ENCODE measurements at regions not wholly inside any gene's neighbourhood (a gene's known extent, or its start where the extent isn't known, plus 50 kb on each side); places are given as distances from the start of the nearest gene placed in this dataset.

DNA sequence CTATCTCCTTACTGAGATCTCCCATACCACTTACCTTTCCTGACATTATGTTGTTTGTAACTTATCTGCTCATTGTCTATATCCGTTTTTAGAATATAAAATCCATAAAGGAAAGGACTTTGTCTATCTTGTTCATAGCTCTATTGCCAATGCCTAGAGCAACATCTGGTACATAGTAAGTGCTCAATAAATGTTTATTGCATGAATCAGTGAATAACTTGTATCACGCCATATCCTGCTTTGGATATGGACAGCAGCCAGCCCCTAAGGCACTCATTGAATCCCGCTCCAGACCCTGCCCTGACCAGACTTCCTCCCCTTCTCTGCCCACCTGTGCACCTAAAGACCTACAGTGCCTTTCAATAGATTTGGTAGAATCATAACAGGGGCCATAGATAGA, 298.1 kb upstream of the PLXNA2 start:
- TF ChIP-seq, protein P1, sequence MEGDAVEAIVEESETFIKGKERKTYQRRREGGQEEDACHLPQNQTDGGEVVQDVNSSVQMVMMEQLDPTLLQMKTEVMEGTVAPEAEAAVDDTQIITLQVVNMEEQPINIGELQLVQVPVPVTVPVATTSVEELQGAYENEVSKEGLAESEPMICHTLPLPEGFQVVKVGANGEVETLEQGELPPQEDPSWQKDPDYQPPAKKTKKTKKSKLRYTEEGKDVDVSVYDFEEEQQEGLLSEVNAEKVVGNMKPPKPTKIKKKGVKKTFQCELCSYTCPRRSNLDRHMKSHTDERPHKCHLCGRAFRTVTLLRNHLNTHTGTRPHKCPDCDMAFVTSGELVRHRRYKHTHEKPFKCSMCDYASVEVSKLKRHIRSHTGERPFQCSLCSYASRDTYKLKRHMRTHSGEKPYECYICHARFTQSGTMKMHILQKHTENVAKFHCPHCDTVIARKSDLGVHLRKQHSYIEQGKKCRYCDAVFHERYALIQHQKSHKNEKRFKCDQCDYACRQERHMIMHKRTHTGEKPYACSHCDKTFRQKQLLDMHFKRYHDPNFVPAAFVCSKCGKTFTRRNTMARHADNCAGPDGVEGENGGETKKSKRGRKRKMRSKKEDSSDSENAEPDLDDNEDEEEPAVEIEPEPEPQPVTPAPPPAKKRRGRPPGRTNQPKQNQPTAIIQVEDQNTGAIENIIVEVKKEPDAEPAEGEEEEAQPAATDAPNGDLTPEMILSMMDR (IDR thresholded peaks at IDR 0.05; ENCODE audit: insufficient read depth, missing control alignments) = no peak
- DNase-seq (ENCODE audit: insufficient read length, low spot score) = no peak
- FAIRE-seq = no peak

DNA sequence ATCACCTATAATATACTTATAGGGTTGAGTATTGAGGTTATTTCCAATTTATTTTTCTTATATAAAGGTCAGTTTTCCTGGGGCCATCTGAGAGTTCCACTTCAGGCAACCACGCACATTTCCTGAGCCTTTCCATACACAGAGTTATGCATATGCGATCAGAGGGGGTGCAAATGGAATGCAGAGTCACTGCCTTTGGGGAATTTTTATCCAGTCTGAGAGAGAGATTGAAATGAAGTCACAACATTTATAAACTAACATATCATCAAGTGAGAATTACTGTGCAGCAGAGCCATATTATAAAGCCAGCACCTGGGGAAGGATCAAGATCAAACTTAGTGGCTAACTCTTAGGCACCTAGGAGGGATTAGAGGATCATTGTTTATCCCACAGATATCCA, 299.9 kb upstream of the PLXNA2 start:
- DNase-seq (ENCODE audit: insufficient read length, low spot score) = no peak
- TF ChIP-seq, protein P1 (IDR thresholded peaks at IDR 0.05; ENCODE audit: insufficient read depth, missing control alignments) = no peak
- FAIRE-seq = no peak

GRCh38 chr1:208544794-208545193, 300.6 kb upstream of the PLXNA2 start:
- TF ChIP-seq, protein P1 (IDR thresholded peaks at IDR 0.05; ENCODE audit: insufficient read depth, missing control alignments) = no peak
- DNase-seq (ENCODE audit: insufficient read length, low spot score) (no peak), FAIRE-seq (no peak)

DNA sequence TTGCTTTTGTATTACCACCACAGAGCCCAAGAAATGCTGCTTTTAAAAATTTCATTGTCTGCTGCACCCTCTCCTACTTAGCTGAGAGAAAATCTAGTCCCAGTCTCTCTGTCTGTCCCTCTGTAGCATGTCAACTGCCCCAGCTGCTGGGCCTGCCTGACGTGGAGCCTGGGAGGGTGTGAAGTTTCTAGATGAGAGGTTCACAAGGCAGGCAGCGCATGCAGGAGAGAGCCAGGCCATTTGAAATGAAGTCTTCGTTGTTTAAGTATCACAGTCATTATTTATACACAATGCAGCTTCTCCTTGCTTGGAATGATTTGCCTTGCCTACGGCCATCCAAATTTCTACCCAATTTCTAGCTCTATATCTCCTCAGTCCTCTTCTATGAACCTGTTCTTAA, 306.8 kb upstream of the PLXNA2 start:
- DNase-seq (ENCODE audit: insufficient read length, low spot score) (no peak), FAIRE-seq (no peak)
- TF ChIP-seq, protein P1 (IDR thresholded peaks at IDR 0.05; ENCODE audit: insufficient read depth, missing control alignments) = no peak

GRCh38 chr1:208551633-208552320, 307.6 kb upstream of the PLXNA2 start:
- DNase-seq (ENCODE audit: insufficient read length, low spot score) = no peak
- no peak for FAIRE-seq
- TF ChIP-seq, protein P1 (IDR thresholded peaks at IDR 0.05; ENCODE audit: insufficient read depth, missing control alignments) = no peak

- DNase-seq (ENCODE audit: insufficient read length, low spot score) (no peak), FAIRE-seq (no peak)
- TF ChIP-seq, protein P1 (IDR thresholded peaks at IDR 0.05; ENCODE audit: insufficient read depth, missing control alignments) = no peak
Measured at GRCh38 chr1:208552928-208553327, 308.7 kb upstream of the PLXNA2 start.

GRCh38 chr1:208556461-208556860, 312.3 kb upstream of the PLXNA2 start:
- FAIRE-seq = no peak
- TF ChIP-seq, protein P1 (IDR thresholded peaks at IDR 0.05; ENCODE audit: insufficient read depth, missing control alignments) = no peak
- DNase-seq (ENCODE audit: insufficient read length, low spot score) = no peak
